ENCODE measurements at regions not wholly inside any gene's neighbourhood (a gene's known extent, or its start where the extent isn't known, plus 50 kb on each side); places are given as distances from the start of the nearest gene placed in this dataset.
"Not testable (repeated sequence)": the region's sequence is repeated elsewhere in the genome, so short reads cannot be mapped to it uniquely, and the experiment has no call there.

DNA sequence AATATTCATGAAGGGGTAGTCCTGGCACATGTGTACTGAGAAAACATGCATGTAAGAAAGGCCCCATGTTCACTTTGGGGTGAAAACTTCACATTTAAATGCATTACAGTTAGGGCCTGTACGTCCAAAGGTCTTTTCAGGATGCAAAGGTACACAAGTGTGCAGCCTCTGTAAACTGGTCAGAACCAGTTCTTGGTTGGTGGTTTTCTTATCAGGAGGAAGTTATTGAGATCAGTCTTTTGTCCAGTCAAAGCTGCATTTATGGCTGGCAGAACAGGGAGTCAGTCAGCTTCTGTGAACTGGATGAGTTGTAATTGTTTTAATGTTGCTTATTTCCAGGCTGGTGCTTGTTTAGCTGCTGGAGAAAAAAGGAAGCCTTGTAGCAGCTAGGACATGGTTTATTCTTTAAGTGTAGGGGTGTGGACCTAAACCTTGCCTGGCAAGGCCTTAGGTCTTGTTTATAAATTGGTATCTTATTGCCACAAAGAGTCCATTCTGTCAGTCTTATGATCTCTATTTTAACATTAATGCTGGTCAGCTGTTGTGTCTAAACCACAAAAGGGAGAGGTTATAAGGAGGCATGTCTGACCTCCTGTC is 1906.6 kb upstream of the TENM3 start:
- TF ChIP-seq, protein P1, sequence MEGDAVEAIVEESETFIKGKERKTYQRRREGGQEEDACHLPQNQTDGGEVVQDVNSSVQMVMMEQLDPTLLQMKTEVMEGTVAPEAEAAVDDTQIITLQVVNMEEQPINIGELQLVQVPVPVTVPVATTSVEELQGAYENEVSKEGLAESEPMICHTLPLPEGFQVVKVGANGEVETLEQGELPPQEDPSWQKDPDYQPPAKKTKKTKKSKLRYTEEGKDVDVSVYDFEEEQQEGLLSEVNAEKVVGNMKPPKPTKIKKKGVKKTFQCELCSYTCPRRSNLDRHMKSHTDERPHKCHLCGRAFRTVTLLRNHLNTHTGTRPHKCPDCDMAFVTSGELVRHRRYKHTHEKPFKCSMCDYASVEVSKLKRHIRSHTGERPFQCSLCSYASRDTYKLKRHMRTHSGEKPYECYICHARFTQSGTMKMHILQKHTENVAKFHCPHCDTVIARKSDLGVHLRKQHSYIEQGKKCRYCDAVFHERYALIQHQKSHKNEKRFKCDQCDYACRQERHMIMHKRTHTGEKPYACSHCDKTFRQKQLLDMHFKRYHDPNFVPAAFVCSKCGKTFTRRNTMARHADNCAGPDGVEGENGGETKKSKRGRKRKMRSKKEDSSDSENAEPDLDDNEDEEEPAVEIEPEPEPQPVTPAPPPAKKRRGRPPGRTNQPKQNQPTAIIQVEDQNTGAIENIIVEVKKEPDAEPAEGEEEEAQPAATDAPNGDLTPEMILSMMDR (IDR thresholded peaks at IDR 0.05), result no peak
- no peak for TF ChIP-seq POLR2A (IDR thresholded peaks at IDR 0.05)
- no peak for ATAC-seq
- 0 to 67% (median 33%) methylated on average over 1 of the region's 1 CpG for WGBS, 4 donors
- peaks cover 0 to 4% (median 0%) of the 10 kb centered on the region in 12 donors for H3K9me3 ChIP-seq
- H3K4me1 ChIP-seq, result no peaks in the 10 kb centered on the region
- DNase-seq, result no peak
- no peaks in the 10 kb centered on the region for H3K36me3 ChIP-seq
- intact Hi-C loops (cut with DNase I), result no loop called here
- H3K4me3 ChIP-seq, result no peak overlapping the region
- H3K27me3 ChIP-seq, result no peaks in the 10 kb centered on the region
- no peak overlapping the region for H3K27ac ChIP-seq

DNA sequence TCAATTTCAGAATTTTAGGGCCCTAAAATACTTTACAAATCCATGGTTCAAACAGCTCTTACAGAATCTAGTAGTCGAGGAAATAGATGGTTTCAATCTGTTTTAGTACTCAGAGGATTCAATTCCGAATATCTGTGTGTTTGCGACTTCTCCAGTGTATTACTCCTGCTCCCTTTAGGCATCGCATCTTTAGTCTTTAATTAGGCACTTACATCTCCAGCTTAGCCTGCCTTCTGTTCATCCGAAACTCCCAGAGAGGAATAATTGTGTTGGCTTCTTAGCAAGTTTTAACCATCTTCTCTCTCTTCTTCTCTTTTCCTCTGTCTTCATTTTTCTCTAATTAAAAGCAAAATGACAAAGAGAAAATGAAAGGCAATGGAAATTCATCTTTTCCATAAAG is 1901.3 kb upstream of the TENM3 start:
- Histone ChIP-seq H3K36me3 (no peaks in the 10 kb centered on the region), H3K4me1 (no peaks in the 10 kb centered on the region), H3K27ac (no peak overlapping the region), H3K27me3 (no peaks in the 10 kb centered on the region), H3K4me3 (no peak overlapping the region), H3K9me3 (no peaks in the 10 kb centered on the region)
- DNase-seq (no peak), ATAC-seq (no peak)
- intact Hi-C loops (cut with DNase I), result no loop called here
- WGBS, 4 donors, result 81 to 88% (median 85%) methylated on average over 5 of the region's 5 CpGs
- TF ChIP-seq, protein P1 (IDR thresholded peaks at IDR 0.05), result no peak
- TF ChIP-seq POLR2A (IDR thresholded peaks at IDR 0.05), result no peak

DNA sequence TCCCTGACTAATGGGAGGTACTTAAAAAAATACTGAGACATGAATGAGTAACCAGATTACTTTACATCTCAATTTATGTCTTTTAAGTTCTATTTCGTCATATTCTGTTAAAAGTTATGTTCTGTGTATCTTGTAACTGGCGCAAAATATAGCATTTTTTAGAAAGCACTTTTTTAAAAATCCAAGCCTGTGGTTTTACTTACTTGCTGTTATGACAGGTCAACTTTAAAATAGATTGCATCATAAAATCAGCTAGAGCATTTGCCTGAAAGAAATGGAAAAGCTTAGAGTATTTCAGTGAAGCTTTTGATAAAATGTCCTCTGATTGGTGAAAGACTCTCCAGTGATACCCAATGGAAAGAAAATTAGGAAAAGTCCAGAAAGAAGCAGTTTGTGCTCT is 1892.3 kb upstream of the TENM3 start:
- ATAC-seq, result no peak

DNA sequence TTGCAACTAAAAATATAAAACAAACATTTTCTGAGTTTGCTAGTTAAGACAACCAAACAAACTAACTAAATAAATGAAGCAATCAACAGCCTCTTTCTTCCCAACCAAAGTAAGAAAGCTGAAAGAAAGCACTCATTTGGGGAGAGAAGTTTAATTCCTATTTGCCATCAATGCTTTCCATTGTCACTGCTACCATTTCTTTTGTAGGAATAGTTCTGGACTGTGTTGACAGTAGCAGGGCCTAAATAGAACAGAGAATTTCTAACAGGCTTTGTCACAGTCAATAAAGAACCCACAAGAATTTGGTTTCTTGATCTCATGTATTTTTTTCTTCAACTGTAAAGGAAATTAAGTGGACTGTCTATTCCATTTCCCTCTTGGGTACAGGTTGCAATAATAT is 1886.4 kb upstream of the TENM3 start:
- intact Hi-C loops (cut with DNase I), result no loop called here
- DNase-seq, result no peak
- no peaks in the 10 kb centered on the region for H3K4me1 ChIP-seq
- H3K27ac ChIP-seq, result no peak overlapping the region
- H3K9me3 ChIP-seq, result peaks cover 0 to 10% (median 0%) of the 10 kb centered on the region in 12 donors
- ATAC-seq, result no peak
- H3K36me3 ChIP-seq, result no peaks in the 10 kb centered on the region
- no peak overlapping the region for H3K4me3 ChIP-seq
- no peaks in the 10 kb centered on the region for H3K27me3 ChIP-seq
- TF ChIP-seq, protein P1 (IDR thresholded peaks at IDR 0.05), result no peak
- no peak for TF ChIP-seq POLR2A (IDR thresholded peaks at IDR 0.05)

More for the DNA sequence above, 1892.3 kb upstream of the TENM3 start:
- H3K9me3 ChIP-seq, result peaks cover 0 to 5% (median 0%) of the 10 kb centered on the region in 12 donors
- H3K4me1 ChIP-seq, result no peaks in the 10 kb centered on the region
- H3K36me3 ChIP-seq, result no peaks in the 10 kb centered on the region
- H3K27me3 ChIP-seq, result no peaks in the 10 kb centered on the region
- no peak for TF ChIP-seq POLR2A (IDR thresholded peaks at IDR 0.05)
- TF ChIP-seq, protein P1 (IDR thresholded peaks at IDR 0.05), result no peak
- no peak overlapping the region for H3K4me3 ChIP-seq
- DNase-seq, result no peak
- WGBS, 4 donors, result 76 to 84% (median 80%) methylated on average over 2 of the region's 2 CpGs
- H3K27ac ChIP-seq, result no peak overlapping the region
- intact Hi-C loops (cut with DNase I), result no loop called here

DNA sequence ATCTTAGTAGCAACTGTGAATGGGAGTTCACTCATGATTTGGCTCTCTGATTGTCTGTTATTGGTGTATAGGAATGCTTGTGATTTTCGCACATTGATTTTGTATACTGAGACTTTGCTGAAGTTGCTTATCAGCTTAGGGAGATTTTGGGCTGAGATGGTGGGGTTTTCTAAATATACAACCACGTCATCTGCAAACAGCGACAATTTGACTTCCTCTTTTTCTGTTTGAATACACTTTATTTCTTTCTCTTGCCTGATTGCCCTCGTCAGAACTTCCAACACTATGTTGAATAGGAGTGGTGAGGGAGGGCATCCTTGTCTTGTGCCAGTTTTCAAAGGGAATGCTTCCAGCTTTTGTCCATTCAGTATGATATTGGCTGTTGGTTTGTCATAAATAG is 1883.1 kb upstream of the TENM3 start:
- DNase-seq; H3K4me3 ChIP-seq; H3K9me3 ChIP-seq; H3K27me3 ChIP-seq; intact Hi-C loops (cut with DNase I); H3K27ac ChIP-seq; H3K4me1 ChIP-seq; H3K36me3 ChIP-seq; ATAC-seq: not testable (repeated sequence)
- 71 to 76% (median 74%) methylated on average over 4 of the region's 4 CpGs for whole genome bisulfite sequencing, 4 donors

Data from heart left ventricle (tissue), 16 donors.